OCI-LY3 (cell line): ENCODE measurements at regions not wholly inside any gene's neighbourhood (a gene's known extent, or its start where the extent isn't known, plus 50 kb on each side); places are given as distances from the start of the nearest gene placed in this dataset.

Experiments
- EZH2phosphoT487 ChIP-seq: fragments of 200-600 bp; shearing (Covaris generic); IDR thresholded peaks from 2 replicates; pipeline ENCODE4 v1.6.1; 2018; ENCODE audit warnings: antibody characterized with exemption, mixed run types, low read depth
- TF ChIP-seq, protein P1 (sequence below): fragments of 200-600, 300-600 bp; sonication (generic); IDR thresholded peaks from 2 replicates; pipeline ENCODE4 v1.5.1; 2014; ENCODE audit warnings: antibody characterized with exemption, low read length, low read depth

DNA sequence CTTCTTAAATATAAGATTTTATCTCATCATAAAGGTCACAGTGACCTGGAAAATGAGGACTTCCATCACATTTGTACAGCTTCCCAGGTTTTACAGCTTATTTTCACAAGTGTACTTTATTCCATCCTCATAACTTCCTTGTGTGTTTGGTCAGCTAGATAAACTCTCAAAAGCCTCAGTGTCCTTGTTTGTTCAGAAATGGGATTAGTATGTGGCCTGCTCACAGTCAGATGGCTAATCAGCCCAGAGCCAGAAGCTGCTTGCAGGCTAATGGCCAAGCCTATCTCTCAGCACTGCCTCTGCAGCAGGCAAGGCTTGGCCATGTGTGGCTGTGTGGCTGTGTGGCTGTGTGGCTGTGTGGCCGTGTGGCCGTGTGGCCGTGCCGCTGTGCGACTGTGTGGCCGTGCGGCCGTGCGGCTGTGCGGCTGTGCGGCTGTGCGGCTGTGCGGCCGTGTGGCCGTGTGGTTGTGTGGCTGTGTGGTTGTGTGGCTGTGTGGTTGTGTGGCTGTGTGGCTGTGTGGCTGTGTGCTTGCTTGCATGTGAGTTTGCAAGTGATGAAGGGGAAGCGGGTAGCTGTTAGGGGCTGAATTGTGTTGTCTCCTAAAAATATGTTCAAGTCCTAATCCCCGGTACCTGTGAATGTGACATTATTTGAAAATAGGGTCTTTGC lies 233.0 kb upstream of the TNP1 start:
- TF ChIP-seq EZH2phosphoT487 = no peak
- TF ChIP-seq, protein P1, sequence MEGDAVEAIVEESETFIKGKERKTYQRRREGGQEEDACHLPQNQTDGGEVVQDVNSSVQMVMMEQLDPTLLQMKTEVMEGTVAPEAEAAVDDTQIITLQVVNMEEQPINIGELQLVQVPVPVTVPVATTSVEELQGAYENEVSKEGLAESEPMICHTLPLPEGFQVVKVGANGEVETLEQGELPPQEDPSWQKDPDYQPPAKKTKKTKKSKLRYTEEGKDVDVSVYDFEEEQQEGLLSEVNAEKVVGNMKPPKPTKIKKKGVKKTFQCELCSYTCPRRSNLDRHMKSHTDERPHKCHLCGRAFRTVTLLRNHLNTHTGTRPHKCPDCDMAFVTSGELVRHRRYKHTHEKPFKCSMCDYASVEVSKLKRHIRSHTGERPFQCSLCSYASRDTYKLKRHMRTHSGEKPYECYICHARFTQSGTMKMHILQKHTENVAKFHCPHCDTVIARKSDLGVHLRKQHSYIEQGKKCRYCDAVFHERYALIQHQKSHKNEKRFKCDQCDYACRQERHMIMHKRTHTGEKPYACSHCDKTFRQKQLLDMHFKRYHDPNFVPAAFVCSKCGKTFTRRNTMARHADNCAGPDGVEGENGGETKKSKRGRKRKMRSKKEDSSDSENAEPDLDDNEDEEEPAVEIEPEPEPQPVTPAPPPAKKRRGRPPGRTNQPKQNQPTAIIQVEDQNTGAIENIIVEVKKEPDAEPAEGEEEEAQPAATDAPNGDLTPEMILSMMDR = no peak
